ENCODE measurements at regions not wholly inside any gene's neighbourhood (a gene's known extent, or its start where the extent isn't known, plus 50 kb on each side); places are given as distances from the start of the nearest gene placed in this dataset.
A peak's percentile ranks its signal among the peaks of the same experiment; 100 is the strongest.

- Histone ChIP-seq H3K79me2 (replicated peaks; ENCODE audit: insufficient read depth) (no peaks in the 10 kb centered on the region), H3F3A (replicated peaks; ENCODE audit: low read depth) (no peaks in the 10 kb centered on the region), H2AFZ (no peak overlapping the region), H3K4me2 (no peak overlapping the region), H3K27ac (ENCODE audit: low read depth) (no peak overlapping the region), H3K4me1 (ENCODE audit: insufficient read depth) (0 out of 2 replicates have a peak, but pooled peaks cover 9% of the 10 kb centered on the region), H3K9me2 (ENCODE audit: insufficient read depth) (no peaks in the 10 kb centered on the region), H3K36me3 (ENCODE audit: insufficient read depth) (no peaks in the 10 kb centered on the region), H3K4me3 (no peak overlapping the region), H4K20me1 (replicated peaks; ENCODE audit: insufficient read depth) (no peaks in the 10 kb centered on the region), H3K27me3 (ENCODE audit: insufficient read depth) (no peaks in the 10 kb centered on the region)
- Mint-ChIP-seq H3K4me1 (peaks cover 14% of the 10 kb centered on the region; the same call in 2 of the 3 replicates), H3K27ac (no peak overlapping the region), H3K4me3 (no peak overlapping the region), H3K36me3 (ENCODE audit: low read depth) (no peaks in the 10 kb centered on the region), H3K27me3 (ENCODE audit: insufficient read depth, low read depth, poor library complexity) (no peaks in the 10 kb centered on the region), H3K9me3 (no peaks in the 10 kb centered on the region)
- DNase-seq (ENCODE audit: low spot score) (no peak), ATAC-seq (no peak; the same call in 2 of the 3 replicates)
- no peak for TF ChIP-seq ETS1 (IDR thresholded peaks at IDR 0.05)
- TF ChIP-seq NANOG (IDR thresholded peaks at IDR 0.05; ENCODE audit: borderline replicate concordance) = no peak
- TF ChIP-seq CTCF (conservative IDR thresholded peaks at IDR 0.05; ENCODE audit: low read depth in 2 of 2) = peak in 1 of 2 experiments; percentile 12; a peak in 1 of 4 replicates
- TF ChIP-seq JUNB (IDR thresholded peaks at IDR 0.05; ENCODE audit: unreplicated experiment) = no peak
- no peak for TF ChIP-seq CREB1 (CRISPR knock-in tag; IDR thresholded peaks at IDR 0.05; ENCODE audit: low read depth)
- TF ChIP-seq EZH2phosphoT487 (IDR thresholded peaks at IDR 0.05; ENCODE audit: unreplicated experiment) = no peak
- no peak for TF ChIP-seq ZNF331 (CRISPR knock-in tag; IDR thresholded peaks at IDR 0.05; ENCODE audit: low read depth)
These were observed 112.2 kb upstream of the SYT13 start for GRCh38 chr11:45398325-45398724.

- Mint-ChIP-seq H3K36me3 (ENCODE audit: low read depth) (no peaks in the 10 kb centered on the region), H3K9me3 (no peaks in the 10 kb centered on the region), H3K27me3 (ENCODE audit: insufficient read depth, low read depth, poor library complexity) (peaks cover 2% of the 10 kb centered on the region), H3K4me3 (no peak overlapping the region), H3K4me1 (peaks cover 14% of the 10 kb centered on the region; the same call in 2 of the 3 replicates), H3K27ac (no peak overlapping the region; the same call in 1 of the 2 replicates)
- Histone ChIP-seq H3K27me3 (ENCODE audit: insufficient read depth) (no peaks in the 10 kb centered on the region), H3K79me2 (replicated peaks; ENCODE audit: insufficient read depth) (no peaks in the 10 kb centered on the region), H3K27ac (ENCODE audit: low read depth) (no peak overlapping the region), H3K36me3 (ENCODE audit: insufficient read depth) (no peaks in the 10 kb centered on the region), H2AFZ (no peak overlapping the region), H3K4me3 (no peak overlapping the region), H3K4me2 (no peak overlapping the region), H3K4me1 (ENCODE audit: insufficient read depth) (0 out of 2 replicates have a peak, but pooled peaks cover 9% of the 10 kb centered on the region), H3K9me2 (ENCODE audit: insufficient read depth) (no peaks in the 10 kb centered on the region), H3F3A (replicated peaks; ENCODE audit: low read depth) (no peaks in the 10 kb centered on the region), H4K20me1 (replicated peaks; ENCODE audit: insufficient read depth) (no peaks in the 10 kb centered on the region)
- no peak for DNase-seq (ENCODE audit: low spot score)
- ATAC-seq = no peak
- TF ChIP-seq JUNB (IDR thresholded peaks at IDR 0.05; ENCODE audit: unreplicated experiment) (no peak), ZNF114 (CRISPR knock-in tag; IDR thresholded peaks at IDR 0.05) (no peak), EZH2 (IDR thresholded peaks at IDR 0.05; ENCODE audit: low read depth, unreplicated experiment) (no peak), POLR2AphosphoS5 (IDR thresholded peaks at IDR 0.05; ENCODE audit: low read depth) (no peak), ZNF462 (CRISPR knock-in tag; IDR thresholded peaks at IDR 0.05) (no peak), CTCF (conservative IDR thresholded peaks at IDR 0.05; ENCODE audit: low read depth in 2 of 2) (no peak)
These were observed 110.3 kb upstream of the SYT13 start for GRCh38 chr11:45396394-45396793.

All from GM23338 (cell line).